H9 (cell line): ENCODE measurements at regions not wholly inside any gene's neighbourhood (a gene's known extent, or its start where the extent isn't known, plus 50 kb on each side); places are given as distances from the start of the nearest gene placed in this dataset.

ENCODE experiments used
- DNase-seq: peaks from one replicate; pipeline ENCODE4 v3.0.0-alpha.2; 2017
- H2AFZ ChIP-seq: one replicate; pipeline ENCODE4 v1.6.1; 2013; ENCODE audit warnings: mild to moderate bottlenecking, low read length, control low read depth, moderate library complexity
- H2AK5ac ChIP-seq: 2 replicates; pipeline ENCODE4 v1.6.1; 2013; ENCODE audit warnings: low read length, control low read depth, mixed read lengths; ENCODE audit not compliant: insufficient read length
- H2BK120ac ChIP-seq: one replicate; pipeline ENCODE4 v1.6.1; 2013; ENCODE audit warnings: low read depth, mild to moderate bottlenecking, low read length, control low read depth, inconsistent platforms; ENCODE audit not compliant: poor library complexity, severe bottlenecking
- H2BK12ac ChIP-seq: 2 replicates; pipeline ENCODE4 v1.6.1; 2013; ENCODE audit warnings: low read length, control low read depth, mixed read lengths, low read depth; ENCODE audit not compliant: insufficient read length
- H2BK15ac ChIP-seq: 2 replicates; pipeline ENCODE4 v1.6.1; 2013; ENCODE audit warnings: low read depth, low read length, control low read depth
- H2BK20ac ChIP-seq: one replicate; pipeline ENCODE4 v1.6.1; 2013; ENCODE audit warnings: low read depth, mild to moderate bottlenecking, low read length, control low read depth, inconsistent platforms; ENCODE audit not compliant: poor library complexity, severe bottlenecking
- H2BK5ac ChIP-seq: 2 replicates; pipeline ENCODE4 v1.6.1; 2013; ENCODE audit warnings: low read length, control low read depth, mixed read lengths; ENCODE audit not compliant: insufficient read length
- H3K14ac ChIP-seq: 2 replicates; pipeline ENCODE4 v1.6.1; 2013; ENCODE audit warnings: low read length, control low read depth; ENCODE audit not compliant: insufficient read depth
- H3K18ac ChIP-seq: 2 replicates; pipeline ENCODE4 v1.6.1; 2013; ENCODE audit warnings: low read depth, mild to moderate bottlenecking, mixed read lengths, low read length, control low read depth; ENCODE audit not compliant: insufficient read length
- H3K23ac ChIP-seq: 2 replicates; pipeline ENCODE4 v1.6.1; 2013; ENCODE audit warnings: low read length, control low read depth, mixed read lengths, low read depth; ENCODE audit not compliant: insufficient read length
- H3K23me2 ChIP-seq: 2 replicates; pipeline ENCODE4 v1.6.1; 2013; ENCODE audit warnings: low read depth, mild to moderate bottlenecking, mixed read lengths, low read length, control low read depth; ENCODE audit not compliant: insufficient read length, poor library complexity, severe bottlenecking
- H3K27ac ChIP-seq: 2 replicates; pipeline ENCODE4 v1.5.1; 2013; ENCODE audit warnings: low read length, control low read depth, mixed read lengths, low read depth; ENCODE audit not compliant: insufficient read length
- H3K27me3 ChIP-seq: 2 replicates; pipeline ENCODE4 v1.6.1; 2013; ENCODE audit warnings: low read length, control low read depth, inconsistent platforms; ENCODE audit not compliant: insufficient read depth
- H3K4ac ChIP-seq: 2 replicates; pipeline ENCODE4 v1.6.1; 2013; ENCODE audit warnings: low read depth, mild to moderate bottlenecking, control low read depth, inconsistent platforms, low read length, moderate library complexity
- H3K4me1 ChIP-seq: 2 replicates; pipeline ENCODE4 v1.6.1; 2013; ENCODE audit warnings: low read length, control low read depth, inconsistent platforms; ENCODE audit not compliant: insufficient read depth
- H3K4me2 ChIP-seq: 2 replicates; pipeline ENCODE4 v1.6.1; 2013; ENCODE audit warnings: low read length, control low read depth, mixed read lengths; ENCODE audit not compliant: insufficient read length, insufficient read depth
- H3K56ac ChIP-seq: 2 replicates; pipeline ENCODE4 v1.6.1; 2013; ENCODE audit warnings: low read depth, mild to moderate bottlenecking, mixed read lengths, low read length, control low read depth; ENCODE audit not compliant: insufficient read length
- H3K79me1 ChIP-seq: 2 replicates; pipeline ENCODE4 v1.6.1; 2013; ENCODE audit warnings: low read depth, mild to moderate bottlenecking, moderate library complexity, low read length, control low read depth, inconsistent platforms; ENCODE audit not compliant: insufficient read depth, poor library complexity, severe bottlenecking
- H3K79me2 ChIP-seq: 2 replicates; pipeline ENCODE4 v1.6.1; 2013; ENCODE audit warnings: low read length, control low read depth, inconsistent platforms; ENCODE audit not compliant: insufficient read depth
- H3K9ac ChIP-seq: 2 replicates; pipeline ENCODE4 v1.6.1; 2013; ENCODE audit warnings: low read length, control low read depth, mixed read lengths; ENCODE audit not compliant: insufficient read length; ENCODE audit errors: extremely low read depth
- H3K9me3 ChIP-seq: one replicate; pipeline ENCODE4 v1.6.1; 2013; ENCODE audit warnings: low read depth, low read length, inconsistent platforms; ENCODE audit not compliant: control insufficient read depth
- H3T11ph ChIP-seq: one replicate; pipeline ENCODE4 v1.6.1; 2013; ENCODE audit warnings: mild to moderate bottlenecking, low read length, control low read depth, inconsistent platforms
- H4K20me1 ChIP-seq: one replicate; pipeline ENCODE4 v1.6.1; 2013; ENCODE audit not compliant: control insufficient read depth, insufficient read length, insufficient read depth
- H4K5ac ChIP-seq: 2 replicates; pipeline ENCODE4 v1.6.1; 2013; ENCODE audit warnings: low read depth, mild to moderate bottlenecking, mixed read lengths, low read length, control low read depth; ENCODE audit not compliant: insufficient read length
- H4K8ac ChIP-seq: replicated peaks from 2 replicates; pipeline ENCODE4 v1.6.1; 2013; ENCODE audit warnings: low read length, control low read depth, mixed read lengths, low read depth; ENCODE audit not compliant: insufficient read length
- H4K91ac ChIP-seq: 2 replicates; pipeline ENCODE4 v1.6.1; 2013; ENCODE audit warnings: low read depth, mild to moderate bottlenecking, moderate library complexity, mixed read lengths, low read length, control low read depth; ENCODE audit not compliant: insufficient read length
- H3K27ac Mint-ChIP-seq, 3 experiments: 2 replicates in 2 of 3; 3 replicates in 1 of 3; pipeline ENCODE4 v1.8.0; 2020 to 2021; ENCODE audit warnings: mixed read lengths in 3 of 3, mild to moderate bottlenecking in 1 of 3, moderate library complexity in 1 of 3
- H3K27me3 Mint-ChIP-seq: 2 replicates; pipeline ENCODE4 v1.8.0; 2021; ENCODE audit warnings: low read depth, mild to moderate bottlenecking, moderate library complexity, mixed read lengths
- H3K36me3 Mint-ChIP-seq, 3 experiments: 2 replicates in 2 of 3; 3 replicates in 1 of 3; pipeline ENCODE4 v1.8.0; 2020 to 2021; ENCODE audit warnings: low read depth in 3 of 3, mixed read lengths in 3 of 3; ENCODE audit not compliant: insufficient read depth in 1 of 3
- H3K4me1 Mint-ChIP-seq, 2 experiments: 2 replicates each; pipeline ENCODE4 v1.8.0; 2020; ENCODE audit warnings: mixed read lengths in 2 of 2
- H3K4me3 Mint-ChIP-seq, 2 experiments: 2 replicates in 1 of 2; 3 replicates in 1 of 2; pipeline ENCODE4 v1.8.0; 2020 to 2021; ENCODE audit warnings: mild to moderate bottlenecking in 2 of 2, mixed read lengths in 2 of 2, moderate library complexity in 1 of 2
- H3K9me3 Mint-ChIP-seq, 2 experiments: 2 replicates in 1 of 2; 3 replicates in 1 of 2; pipeline ENCODE4 v1.8.0; 2020; ENCODE audit warnings: mild to moderate bottlenecking in 2 of 2, mixed read lengths in 2 of 2, moderate library complexity in 1 of 2
- CTCF ChIP-seq: fragments of 200-600 bp; sonication (generic); conservative IDR thresholded peaks from 3 replicates; pipeline ENCODE4 v1.8.0; 2021; ENCODE audit warnings: antibody characterized with exemption, mild to moderate bottlenecking

GRCh38 chr11:56849250-56849649 lies 100.8 kb upstream of the OR9G4 start:
- Histone ChIP-seq H2BK15ac (no peak overlapping the region), H4K20me1 (no peaks in the 10 kb centered on the region), H3K18ac (no peak overlapping the region), H4K91ac (no peak overlapping the region), H3K23me2 (no peaks in the 10 kb centered on the region), H4K8ac (no peak overlapping the region), H2AK5ac (no peak overlapping the region), H2BK5ac (no peak overlapping the region), H3K23ac (no peak overlapping the region), H3K56ac (no peak overlapping the region), H3K79me1 (no peaks in the 10 kb centered on the region), H2BK20ac (no peak overlapping the region), H3K4ac (no peak overlapping the region), H2AFZ (no peak overlapping the region), H3K9ac (no peak overlapping the region), H2BK12ac (no peak overlapping the region), H3K14ac (no peak overlapping the region), H4K5ac (no peak overlapping the region), H3K79me2 (no peaks in the 10 kb centered on the region), H2BK120ac (no peak overlapping the region), H3T11ph (no peak overlapping the region), H3K4me1 (no peaks in the 10 kb centered on the region), H3K4me2 (no peak overlapping the region), H3K27ac (no peak overlapping the region), H3K9me3 (no peaks in the 10 kb centered on the region), H3K27me3 (no peaks in the 10 kb centered on the region)
- H3K27ac Mint-ChIP-seq: no peak overlapping the region
- peaks cover 0 to 8% (median 0%) of the 10 kb centered on the region in 3 experiments; a peak in 3 of 7 replicates for H3K36me3 Mint-ChIP-seq
- no peak for DNase-seq
- no peaks in the 10 kb centered on the region; the same call in 1 of the 2 replicates for H3K27me3 Mint-ChIP-seq
- peaks cover 14 to 20% of the 10 kb centered on the region in 2 experiments; a peak in 4 of 5 replicates for H3K9me3 Mint-ChIP-seq
- no peaks in the 10 kb centered on the region for H3K4me1 Mint-ChIP-seq
- no peak for TF ChIP-seq CTCF
- H3K4me3 Mint-ChIP-seq: no peak overlapping the region
